Type B pancreatic cell (in vitro differentiated cells): ENCODE measurements at regions not wholly inside any gene's neighbourhood (a gene's known extent, or its start where the extent isn't known, plus 50 kb on each side); places are given as distances from the start of the nearest gene placed in this dataset.

ENCODE experiments used
- DNase-seq: peaks from one replicate; pipeline ENCODE4 v3.0.0; 2021; ENCODE audit warnings: mixed read lengths; ENCODE audit not compliant: unreplicated experiment; ENCODE audit errors: extremely low spot score
- H3K27ac Mint-ChIP-seq: 2 replicates; pipeline ENCODE4 v1.8.0; 2021; ENCODE audit warnings: mild to moderate bottlenecking, mixed read lengths
- H3K27me3 Mint-ChIP-seq: 2 replicates; pipeline ENCODE4 v1.8.0; 2021; ENCODE audit warnings: mixed read lengths
- H3K36me3 Mint-ChIP-seq: 2 replicates; pipeline ENCODE4 v1.8.0; 2021; ENCODE audit warnings: mixed read lengths
- H3K4me1 Mint-ChIP-seq: one replicate; pipeline ENCODE4 v1.8.0; 2021; ENCODE audit warnings: mixed read lengths; ENCODE audit not compliant: unreplicated experiment
- H3K4me3 Mint-ChIP-seq: 2 replicates; pipeline ENCODE4 v1.8.0; 2021; ENCODE audit warnings: mild to moderate bottlenecking, mixed read lengths
- H3K9me3 Mint-ChIP-seq: 2 replicates; pipeline ENCODE4 v1.8.0; 2021; ENCODE audit warnings: mixed read lengths
- CTCF ChIP-seq: fragments of 200-600 bp; sonication (generic); conservative IDR thresholded peaks from 2 replicates; pipeline ENCODE4 v1.5.0; 2021; ENCODE audit warnings: antibody characterized with exemption, mild to moderate bottlenecking

DNA sequence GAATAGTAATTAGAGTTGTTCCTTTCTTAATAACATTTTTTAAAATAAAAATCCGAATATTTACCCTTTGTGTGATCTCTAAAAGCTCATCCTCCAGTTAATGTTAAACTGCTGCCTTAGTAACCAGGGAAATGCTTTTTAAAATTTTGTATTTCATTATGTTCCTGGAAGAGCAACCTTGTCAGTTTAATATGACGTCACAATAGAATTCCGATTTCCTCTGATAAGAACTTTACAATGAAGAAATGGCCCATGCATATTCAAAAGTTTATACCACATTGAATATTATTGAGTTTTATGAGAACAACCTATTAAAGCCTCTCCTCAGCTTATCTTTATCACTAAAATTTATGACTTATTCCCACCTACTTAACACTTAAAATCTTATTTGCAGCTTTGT, 1566.6 kb downstream of the EFNB2 start:
- no peak for DNase-seq
- no peak overlapping the region for H3K4me3 Mint-ChIP-seq
- H3K27ac Mint-ChIP-seq: no peak overlapping the region
- H3K27me3 Mint-ChIP-seq: no peaks in the 10 kb centered on the region
- H3K9me3 Mint-ChIP-seq: no peaks in the 10 kb centered on the region
- no peaks in the 10 kb centered on the region for H3K4me1 Mint-ChIP-seq
- no peaks in the 10 kb centered on the region for H3K36me3 Mint-ChIP-seq
- no peak for TF ChIP-seq CTCF

DNA sequence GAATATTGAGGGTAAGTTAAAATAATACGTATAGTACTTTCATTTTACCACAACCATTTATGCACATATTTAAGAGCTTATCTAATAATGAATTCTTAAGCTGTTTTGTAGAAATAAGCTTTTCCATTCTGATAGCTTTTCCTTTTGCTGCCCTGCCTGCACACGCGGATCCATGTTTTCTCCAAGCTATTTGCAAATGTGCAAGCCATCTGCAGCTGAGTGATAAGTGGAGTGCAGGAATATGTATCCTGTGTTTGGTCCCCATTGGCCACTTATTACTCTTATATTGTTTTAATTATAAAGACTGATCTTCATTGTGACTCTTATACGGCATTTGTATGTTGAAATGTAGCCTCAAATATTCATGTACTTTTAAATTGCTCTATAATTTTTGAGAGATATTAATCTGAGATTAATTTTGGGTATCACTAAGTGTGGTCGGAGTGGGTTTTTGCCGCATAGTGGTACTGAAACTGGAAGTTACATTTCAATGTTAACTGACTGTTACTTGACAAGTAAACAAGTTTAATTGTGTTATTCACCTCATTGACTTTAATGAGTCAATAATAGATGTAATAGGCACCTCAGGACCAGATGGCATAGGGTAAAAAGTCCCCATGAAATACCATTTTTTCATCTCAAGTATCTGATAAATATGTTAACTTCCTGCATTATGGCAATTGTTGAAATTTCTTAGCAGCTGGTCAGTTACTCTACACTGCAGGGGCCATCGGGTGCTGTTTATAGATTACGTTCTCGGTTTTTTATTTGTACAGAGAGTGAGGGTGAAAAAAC, 1567.4 kb downstream of the EFNB2 start:
- TF ChIP-seq CTCF: no peak
- no peak overlapping the region for H3K27ac Mint-ChIP-seq
- H3K36me3 Mint-ChIP-seq: no peaks in the 10 kb centered on the region
- peaks cover 5% of the 10 kb centered on the region for H3K9me3 Mint-ChIP-seq
- DNase-seq: no peak
- no peak overlapping the region for H3K4me3 Mint-ChIP-seq
- no peaks in the 10 kb centered on the region for H3K27me3 Mint-ChIP-seq
- no peaks in the 10 kb centered on the region for H3K4me1 Mint-ChIP-seq

- Mint-ChIP-seq H3K27ac (no peak overlapping the region), H3K27me3 (no peaks in the 10 kb centered on the region), H3K36me3 (no peaks in the 10 kb centered on the region), H3K4me1 (no peaks in the 10 kb centered on the region), H3K4me3 (no peak overlapping the region), H3K9me3 (peaks cover 5% of the 10 kb centered on the region)
- no peak for TF ChIP-seq CTCF
- no peak for DNase-seq
Observed at GRCh38 chr13:104967376-104967775, 1568.1 kb downstream of the EFNB2 start.

GRCh38 chr13:104962411-104962810, 1573.1 kb downstream of the EFNB2 start:
- H3K9me3 Mint-ChIP-seq: peaks cover 5% of the 10 kb centered on the region
- H3K4me3 Mint-ChIP-seq: no peak overlapping the region
- no peak overlapping the region for H3K27ac Mint-ChIP-seq
- no peaks in the 10 kb centered on the region for H3K4me1 Mint-ChIP-seq
- H3K27me3 Mint-ChIP-seq: no peaks in the 10 kb centered on the region
- H3K36me3 Mint-ChIP-seq: no peaks in the 10 kb centered on the region
- no peak for DNase-seq
- no peak for TF ChIP-seq CTCF

GRCh38 chr13:104961246-104961645, 1574.2 kb downstream of the EFNB2 start:
- no peak for TF ChIP-seq CTCF
- no peaks in the 10 kb centered on the region for H3K27me3 Mint-ChIP-seq
- H3K27ac Mint-ChIP-seq: no peak overlapping the region
- peaks cover 7% of the 10 kb centered on the region for H3K9me3 Mint-ChIP-seq
- no peaks in the 10 kb centered on the region for H3K36me3 Mint-ChIP-seq
- no peak overlapping the region for H3K4me3 Mint-ChIP-seq
- H3K4me1 Mint-ChIP-seq: no peaks in the 10 kb centered on the region
- DNase-seq: no peak

DNA sequence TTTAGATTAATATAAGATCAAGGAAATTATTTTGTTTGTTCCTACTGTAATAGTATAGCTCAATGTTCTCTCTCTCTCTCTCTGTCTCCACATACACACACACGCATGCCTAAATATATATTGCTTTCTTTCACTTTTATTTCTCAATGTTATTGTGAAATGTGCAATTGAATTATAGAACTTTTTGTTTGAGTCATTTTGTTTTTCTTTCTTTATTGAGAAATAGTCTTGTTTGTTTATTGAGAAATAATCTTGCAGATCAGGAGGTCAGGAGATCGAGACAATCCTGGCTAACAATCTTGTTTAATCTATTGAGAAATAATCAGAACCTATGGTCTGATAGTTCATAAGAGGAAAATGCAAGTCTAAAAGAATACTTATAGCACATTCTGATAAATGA, 1581.3 kb downstream of the EFNB2 start:
- Mint-ChIP-seq H3K27ac (no peak overlapping the region), H3K27me3 (no peaks in the 10 kb centered on the region), H3K4me1 (peaks cover 10% of the 10 kb centered on the region), H3K9me3 (peaks cover 13% of the 10 kb centered on the region), H3K36me3 (peaks cover 5% of the 10 kb centered on the region), H3K4me3 (no peak overlapping the region)
- TF ChIP-seq CTCF: no peak
- DNase-seq: no peak
